ENCODE measurements at regions not wholly inside any gene's neighbourhood (a gene's known extent, or its start where the extent isn't known, plus 50 kb on each side); places are given as distances from the start of the nearest gene placed in this dataset.

DNA sequence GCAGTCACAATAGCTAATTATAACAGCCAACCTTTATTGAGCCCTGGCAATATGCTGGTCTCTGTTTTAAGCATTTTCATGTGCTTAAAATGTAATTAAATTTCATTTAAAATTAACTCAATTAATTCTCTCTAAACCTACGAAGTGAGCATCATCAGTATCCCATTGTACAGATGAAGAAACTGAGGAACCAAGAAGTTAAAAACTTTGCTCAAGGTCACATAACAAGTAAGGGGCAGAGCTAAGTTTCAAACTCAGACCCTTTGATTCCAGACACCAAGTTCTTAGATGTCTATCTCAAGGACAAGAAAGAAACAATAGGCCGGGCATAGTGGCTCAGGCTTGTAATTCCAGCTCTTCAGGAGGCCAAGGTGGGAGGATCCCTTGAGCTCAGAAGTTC, 55.9 kb upstream of the NFKB1 start:
- Histone ChIP-seq H3K27ac (ENCODE audit: low read length) (no peak overlapping the region), H3K79me2 (ENCODE audit: low read length) (no peaks in the 10 kb centered on the region), H3K9me3 (ENCODE audit: insufficient read depth, low read length) (no peaks in the 10 kb centered on the region), H2AFZ (ENCODE audit: low read depth, low read length) (no peak overlapping the region), H3K36me3 (replicated peaks; ENCODE audit: low read depth, low read length) (no peaks in the 10 kb centered on the region), H3K9ac (ENCODE audit: low read length) (no peak overlapping the region), H3K4me1 (ENCODE audit: low read length) (no peaks in the 10 kb centered on the region), H3K27me3 (ENCODE audit: low read depth, low read length) (no peaks in the 10 kb centered on the region), H3K4me3 (ENCODE audit: low read length) (no peak overlapping the region), H3K4me2 (ENCODE audit: low read length) (no peak overlapping the region), H4K20me1 (ENCODE audit: insufficient read depth, low read length) (no peaks in the 10 kb centered on the region)
- no peak for TF ChIP-seq EZH2phosphoT487 (IDR thresholded peaks at IDR 0.05; ENCODE audit: low read depth)

DNA sequence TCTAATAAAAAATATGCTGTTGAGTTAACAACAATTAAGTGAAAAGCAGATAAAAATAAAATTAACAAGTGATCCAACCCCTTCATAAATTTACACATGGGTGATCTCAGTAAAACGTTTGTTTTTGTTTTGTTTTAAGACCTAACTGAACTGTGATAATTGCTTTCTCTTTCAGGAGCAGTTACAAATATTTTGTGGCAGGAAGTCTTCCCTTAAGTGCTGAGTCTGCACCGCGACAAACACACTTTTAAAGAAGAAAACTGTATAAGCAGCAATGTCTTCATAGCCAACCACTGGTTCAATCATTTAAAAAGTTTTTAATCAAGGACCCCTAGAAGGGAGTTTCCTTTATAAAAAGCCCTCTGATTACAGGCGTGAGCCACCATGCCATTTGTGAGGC, 53.7 kb upstream of the NFKB1 start:
- Histone ChIP-seq H2AFZ (ENCODE audit: low read depth, low read length) (no peak overlapping the region), H3K27me3 (ENCODE audit: low read depth, low read length) (no peaks in the 10 kb centered on the region), H3K9ac (ENCODE audit: low read length) (no peak overlapping the region), H3K4me3 (ENCODE audit: low read length) (no peak overlapping the region), H4K20me1 (ENCODE audit: insufficient read depth, low read length) (no peaks in the 10 kb centered on the region), H3K4me1 (ENCODE audit: low read length) (no peaks in the 10 kb centered on the region), H3K79me2 (ENCODE audit: low read length) (no peaks in the 10 kb centered on the region), H3K27ac (ENCODE audit: low read length) (no peak overlapping the region), H3K36me3 (replicated peaks; ENCODE audit: low read depth, low read length) (no peaks in the 10 kb centered on the region), H3K9me3 (ENCODE audit: insufficient read depth, low read length) (no peaks in the 10 kb centered on the region), H3K4me2 (ENCODE audit: low read length) (no peak overlapping the region)
- TF ChIP-seq EZH2phosphoT487 (IDR thresholded peaks at IDR 0.05; ENCODE audit: low read depth) = no peak
- TF ChIP-seq, protein P1, sequence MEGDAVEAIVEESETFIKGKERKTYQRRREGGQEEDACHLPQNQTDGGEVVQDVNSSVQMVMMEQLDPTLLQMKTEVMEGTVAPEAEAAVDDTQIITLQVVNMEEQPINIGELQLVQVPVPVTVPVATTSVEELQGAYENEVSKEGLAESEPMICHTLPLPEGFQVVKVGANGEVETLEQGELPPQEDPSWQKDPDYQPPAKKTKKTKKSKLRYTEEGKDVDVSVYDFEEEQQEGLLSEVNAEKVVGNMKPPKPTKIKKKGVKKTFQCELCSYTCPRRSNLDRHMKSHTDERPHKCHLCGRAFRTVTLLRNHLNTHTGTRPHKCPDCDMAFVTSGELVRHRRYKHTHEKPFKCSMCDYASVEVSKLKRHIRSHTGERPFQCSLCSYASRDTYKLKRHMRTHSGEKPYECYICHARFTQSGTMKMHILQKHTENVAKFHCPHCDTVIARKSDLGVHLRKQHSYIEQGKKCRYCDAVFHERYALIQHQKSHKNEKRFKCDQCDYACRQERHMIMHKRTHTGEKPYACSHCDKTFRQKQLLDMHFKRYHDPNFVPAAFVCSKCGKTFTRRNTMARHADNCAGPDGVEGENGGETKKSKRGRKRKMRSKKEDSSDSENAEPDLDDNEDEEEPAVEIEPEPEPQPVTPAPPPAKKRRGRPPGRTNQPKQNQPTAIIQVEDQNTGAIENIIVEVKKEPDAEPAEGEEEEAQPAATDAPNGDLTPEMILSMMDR (IDR thresholded peaks at IDR 0.05; ENCODE audit: low read depth, low read length) = no peak

- Histone ChIP-seq H3K27ac (ENCODE audit: low read length) (no peak overlapping the region), H3K9me3 (ENCODE audit: insufficient read depth, low read length) (no peaks in the 10 kb centered on the region), H3K4me3 (ENCODE audit: low read length) (no peak overlapping the region), H3K4me1 (ENCODE audit: low read length) (peaks cover 5% of the 10 kb centered on the region; the same call in 1 of the 2 replicates), H3K4me2 (ENCODE audit: low read length) (no peak overlapping the region), H4K20me1 (ENCODE audit: insufficient read depth, low read length) (no peaks in the 10 kb centered on the region), H3K36me3 (replicated peaks; ENCODE audit: low read depth, low read length) (no peaks in the 10 kb centered on the region), H3K27me3 (ENCODE audit: low read depth, low read length) (no peaks in the 10 kb centered on the region), H3K79me2 (ENCODE audit: low read length) (no peaks in the 10 kb centered on the region), H2AFZ (ENCODE audit: low read depth, low read length) (no peak overlapping the region), H3K9ac (ENCODE audit: low read length) (no peak overlapping the region)
- no peak for TF ChIP-seq EZH2phosphoT487 (IDR thresholded peaks at IDR 0.05; ENCODE audit: low read depth)
- TF ChIP-seq, protein P1 (IDR thresholded peaks at IDR 0.05; ENCODE audit: low read depth, low read length) = peak; percentile 84
These were observed 51.3 kb upstream of the NFKB1 start for GRCh38 chr4:102449751-102450352.

DNA sequence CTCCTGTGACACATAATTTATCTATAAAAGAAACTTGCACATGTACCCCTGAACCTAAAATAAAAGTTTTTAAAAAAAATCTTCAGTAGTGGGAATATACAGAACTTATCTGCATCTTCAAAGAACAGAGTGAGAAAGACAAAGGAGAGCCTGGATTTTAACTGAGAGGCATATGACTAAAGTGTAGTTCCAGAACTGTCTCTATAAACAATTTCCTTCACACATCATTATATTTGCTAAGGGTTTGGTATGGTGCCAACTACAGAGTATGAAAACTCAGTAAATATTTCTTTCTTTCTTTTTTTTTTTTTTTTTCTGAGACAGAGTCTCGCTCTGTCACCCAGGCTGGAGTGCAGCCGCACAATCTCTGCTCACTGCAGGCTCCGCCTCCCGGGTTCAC, 49.9 kb upstream of the NFKB1 start:
- no peak overlapping the region for H3K27ac ChIP-seq (ENCODE audit: low read length)
- H3K36me3 ChIP-seq (replicated peaks; ENCODE audit: low read depth, low read length) = no peaks in the 10 kb centered on the region
- no peak overlapping the region for H3K9ac ChIP-seq (ENCODE audit: low read length)
- no peaks in the 10 kb centered on the region for H3K9me3 ChIP-seq (ENCODE audit: insufficient read depth, low read length)
- no peaks in the 10 kb centered on the region for H3K79me2 ChIP-seq (ENCODE audit: low read length)
- no peak overlapping the region for H3K4me2 ChIP-seq (ENCODE audit: low read length)
- H3K4me3 ChIP-seq (ENCODE audit: low read length) = no peak overlapping the region
- TF ChIP-seq EZH2phosphoT487 (IDR thresholded peaks at IDR 0.05; ENCODE audit: low read depth) = no peak
- TF ChIP-seq, protein P1 (IDR thresholded peaks at IDR 0.05; ENCODE audit: low read depth, low read length) = no peak
- H3K4me1 ChIP-seq (ENCODE audit: low read length) = peaks cover 5% of the 10 kb centered on the region; the same call in 1 of the 2 replicates
- H3K27me3 ChIP-seq (ENCODE audit: low read depth, low read length) = no peaks in the 10 kb centered on the region
- H4K20me1 ChIP-seq (ENCODE audit: insufficient read depth, low read length) = no peaks in the 10 kb centered on the region
- H2AFZ ChIP-seq (ENCODE audit: low read depth, low read length) = no peak overlapping the region

Data from OCI-LY3 (cell line).